Stimulated activated CD4-positive, alpha-beta T cell treated with anti-CD3 and anti-CD28 coated beads, Interleukin-4, amount 100 ng/mL, for 1 hour (primary cell): ENCODE measurements at regions not wholly inside any gene's neighbourhood (a gene's known extent, or its start where the extent isn't known, plus 50 kb on each side); places are given as distances from the start of the nearest gene placed in this dataset.
"Not testable (repeated sequence)": the region's sequence is repeated elsewhere in the genome, so short reads cannot be mapped to it uniquely, and the experiment has no call there.

Experiments used
- DNase-seq: peaks from one replicate; pipeline ENCODE4 v3.0.0-alpha.2; 2020

DNA sequence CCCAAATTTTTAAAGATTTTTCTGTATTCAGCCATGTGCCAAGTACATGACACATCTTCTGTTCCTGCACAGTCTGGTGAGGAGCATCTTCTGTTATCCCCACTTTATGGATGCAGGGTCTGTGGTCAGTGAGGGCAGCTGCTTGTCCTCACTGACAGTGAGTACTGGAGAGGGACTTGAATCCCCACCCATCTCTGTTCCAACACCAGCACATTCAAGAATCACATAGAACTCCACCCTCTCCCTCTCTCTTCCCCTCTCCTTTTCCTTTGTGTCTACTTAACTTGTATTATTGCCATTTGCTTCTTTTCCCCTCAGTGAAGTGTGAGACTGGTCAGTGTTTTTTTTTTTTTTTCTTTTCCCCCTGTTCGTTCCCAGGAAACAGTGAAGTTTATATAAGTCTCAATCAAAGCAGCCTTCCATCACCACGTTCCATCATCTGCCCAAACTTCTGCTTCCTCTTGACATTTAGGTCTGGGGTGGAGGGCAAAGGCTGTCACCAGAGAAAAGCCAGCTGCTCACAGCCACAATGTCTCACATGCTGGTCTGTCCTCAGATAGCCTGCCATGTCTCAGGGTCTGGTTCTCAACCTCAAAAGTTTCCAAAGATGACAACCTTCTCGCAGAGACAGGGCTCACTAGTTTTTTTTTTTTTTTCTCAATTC lies 110.0 kb upstream of the SSTR4 start:
- DNase-seq = no peak

DNA sequence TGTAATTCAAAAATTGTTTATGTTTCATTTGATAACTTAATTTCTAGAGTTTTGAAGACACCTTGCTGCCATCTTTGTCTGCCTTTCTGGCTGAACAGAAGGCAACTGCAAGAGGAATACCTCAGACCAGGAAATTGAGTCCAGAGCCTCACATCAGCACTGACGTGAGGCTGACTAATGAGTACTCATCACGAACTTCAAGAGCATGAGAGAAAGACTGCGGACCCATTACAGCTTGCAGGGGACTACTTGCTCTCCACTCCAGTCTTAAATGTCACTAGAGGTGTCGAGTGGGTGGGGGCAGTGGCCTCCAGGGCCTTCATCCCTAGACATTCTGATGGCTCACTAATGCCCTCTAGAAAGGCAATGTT lies 109.5 kb upstream of the SSTR4 start:
- no peak for DNase-seq

DNA sequence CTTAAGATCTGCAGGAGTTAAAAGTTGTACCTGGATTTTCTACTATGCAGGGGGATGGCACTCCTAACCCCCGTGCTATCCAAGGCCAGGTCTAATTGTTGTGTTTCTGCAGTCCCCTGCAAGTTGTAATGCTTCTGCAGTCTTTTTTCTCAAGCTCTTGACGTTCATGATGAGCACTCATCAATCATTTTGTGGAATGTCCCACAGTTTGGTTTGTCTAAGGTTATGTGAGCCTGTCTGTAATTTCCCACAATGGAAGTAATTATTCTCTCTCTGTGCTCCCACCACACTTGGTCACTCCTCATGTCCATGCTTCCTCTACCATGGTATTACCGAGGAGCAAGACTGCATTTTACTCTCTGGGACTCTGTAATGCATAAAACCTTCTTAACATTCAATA lies 107.6 kb upstream of the SSTR4 start:
- no peak for DNase-seq

DNA sequence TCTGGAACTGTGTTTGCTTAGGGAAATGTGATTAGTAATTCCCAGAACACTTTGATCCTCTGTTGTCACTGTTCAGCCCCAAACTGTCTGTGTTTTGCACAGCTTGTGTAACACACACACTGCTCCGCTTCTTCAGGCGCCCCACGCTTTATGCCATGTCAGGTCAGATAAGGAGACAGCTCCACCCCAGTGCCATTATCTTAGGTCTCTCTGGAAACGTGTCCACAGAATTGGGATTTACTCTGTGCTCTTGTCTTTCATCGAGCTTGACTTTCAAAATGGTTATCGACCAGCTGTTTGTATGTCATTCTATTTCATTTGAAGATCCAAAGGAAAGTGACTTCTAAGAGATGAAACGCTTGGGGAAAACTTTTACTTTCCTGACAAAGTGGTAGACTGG lies 106.4 kb upstream of the SSTR4 start:
- DNase-seq = no peak

DNA sequence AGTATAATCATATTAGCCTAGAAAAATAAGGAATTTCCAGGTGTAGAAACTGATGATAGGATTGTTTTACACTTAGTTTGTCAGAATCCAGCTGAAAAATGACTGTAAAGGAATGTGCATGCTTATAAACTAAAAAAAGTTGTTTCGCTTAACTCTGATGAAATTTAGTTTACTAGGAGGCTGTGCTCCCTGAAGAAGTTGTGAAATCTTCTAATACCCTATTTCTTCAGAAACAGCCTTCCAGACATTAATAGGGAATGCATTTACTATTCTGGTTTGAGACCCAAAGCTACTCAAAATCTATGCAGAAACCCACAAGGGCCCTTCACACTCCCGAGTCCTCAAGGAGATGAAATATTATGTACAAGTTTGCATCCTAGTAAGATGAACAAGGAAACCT lies 105.5 kb upstream of the SSTR4 start:
- no peak for DNase-seq

DNA sequence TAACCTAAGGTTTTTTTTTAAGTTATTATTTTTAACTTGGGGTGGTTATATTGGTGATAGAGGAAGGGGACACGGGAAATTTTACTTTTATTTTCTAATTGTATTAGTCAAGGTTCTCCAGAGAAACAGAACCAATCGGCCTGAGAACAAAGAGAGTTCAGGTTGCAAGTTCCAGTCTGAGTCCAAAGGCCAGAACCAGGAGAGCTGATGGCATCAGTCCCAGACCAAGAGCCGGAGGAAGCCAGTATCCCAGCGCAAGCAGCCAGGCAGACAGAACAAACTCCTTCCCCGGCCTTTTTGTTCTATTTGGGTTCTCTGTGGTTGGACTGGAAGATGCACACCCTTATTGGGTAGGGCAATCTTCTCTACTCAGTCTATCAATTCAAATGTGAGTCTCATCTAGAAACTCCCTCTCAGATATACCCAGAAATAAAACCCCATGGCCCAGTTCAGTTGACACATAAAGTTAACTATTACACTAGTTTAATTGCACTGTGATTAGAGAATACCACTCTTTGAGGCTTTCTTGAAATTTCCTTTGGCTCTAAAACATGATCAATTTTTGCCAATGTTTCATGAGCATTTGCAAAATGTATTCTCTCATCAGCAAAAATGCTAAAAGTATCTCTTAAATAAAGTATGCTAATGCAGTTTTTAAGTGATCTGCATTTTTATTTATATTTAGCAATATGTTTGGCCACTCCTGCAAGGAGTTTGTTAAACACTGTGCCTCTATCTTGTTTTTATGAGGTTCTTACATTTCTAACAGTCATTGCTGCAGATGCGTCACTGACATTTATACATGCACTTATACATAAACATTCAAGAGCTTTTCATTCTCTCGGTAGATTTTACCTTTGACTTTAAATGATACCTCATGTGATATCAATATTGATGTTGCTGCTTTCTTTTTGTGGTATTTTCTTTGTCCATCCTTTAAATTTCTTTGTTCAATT lies 103.2 kb upstream of the SSTR4 start:
- no peak for DNase-seq

DNA sequence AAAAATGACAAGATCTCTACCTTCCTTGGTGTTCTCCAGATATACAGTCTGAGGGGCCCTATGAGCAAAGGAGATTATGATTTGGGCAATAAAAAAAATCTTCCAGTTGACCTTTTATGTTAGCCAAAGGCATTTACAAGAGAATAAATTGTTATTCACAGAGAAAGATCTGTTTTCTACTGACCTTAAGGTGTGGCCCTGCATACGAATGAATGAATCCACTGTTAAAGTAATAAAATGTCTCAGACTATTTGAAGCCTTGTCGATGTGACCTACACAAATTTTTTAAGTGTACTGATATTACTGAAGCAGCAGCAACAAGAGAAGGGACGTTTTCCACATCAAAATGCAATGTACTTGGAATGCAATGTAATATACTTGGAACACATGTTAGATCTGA lies 95.9 kb upstream of the SSTR4 start:
- no peak for DNase-seq

DNA sequence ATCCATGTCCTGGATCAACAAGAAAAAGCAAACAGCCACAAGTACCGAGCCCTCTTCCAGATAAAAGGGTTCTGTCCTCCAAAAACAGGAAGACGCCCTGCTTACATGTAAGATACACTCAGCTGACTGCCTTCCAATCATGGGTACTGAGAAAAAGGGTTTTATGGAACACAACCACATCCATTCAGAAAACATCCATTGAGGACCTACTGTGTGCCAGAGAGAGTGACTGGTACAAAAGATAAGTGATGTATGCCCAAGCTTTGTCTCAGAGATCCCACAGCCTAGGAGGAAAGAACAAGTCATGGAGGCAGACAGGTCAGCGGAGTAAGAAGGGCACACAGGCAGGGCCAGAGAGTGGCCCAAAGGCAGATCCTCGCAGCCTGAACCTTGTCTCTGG lies 94.8 kb upstream of the SSTR4 start:
- DNase-seq = no peak

DNA sequence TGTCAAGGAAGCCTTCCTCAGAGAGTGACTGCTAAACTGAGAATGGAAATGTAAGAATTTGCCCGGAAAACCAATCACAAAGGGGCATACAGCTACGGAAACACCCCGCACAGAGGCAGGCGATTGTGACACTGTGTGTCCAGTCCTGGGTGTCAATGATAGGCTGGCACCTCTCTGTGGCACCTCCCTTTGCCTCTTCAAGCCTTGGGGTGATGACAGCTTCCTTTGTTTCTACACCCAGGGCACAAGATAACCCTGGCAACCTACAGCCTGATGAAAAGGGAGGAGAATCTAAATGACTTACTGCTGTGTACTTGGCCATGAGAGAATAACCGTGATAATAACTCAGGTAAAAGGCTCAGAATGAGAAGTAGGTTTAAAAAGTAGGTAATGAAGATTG lies 93.6 kb upstream of the SSTR4 start:
- no peak for DNase-seq

DNA sequence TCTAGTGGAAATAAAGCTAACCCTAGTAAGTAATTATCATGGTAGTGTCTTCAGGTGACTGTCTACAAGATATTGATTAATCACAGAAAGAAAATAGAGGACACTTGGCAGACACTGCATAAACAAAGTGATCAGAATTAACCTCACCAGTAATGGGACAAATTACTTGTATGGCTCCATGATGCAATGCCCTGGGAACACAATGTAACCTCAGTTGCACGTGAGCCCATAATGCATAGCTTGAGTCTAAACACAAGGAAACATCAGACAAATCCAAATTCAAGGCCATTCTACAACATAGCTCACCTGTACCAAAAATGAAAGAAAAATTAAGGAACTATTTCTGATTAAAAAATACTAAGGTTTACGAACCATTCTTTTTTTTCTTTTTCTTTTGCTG lies 92.4 kb upstream of the SSTR4 start:
- no peak for DNase-seq

DNA sequence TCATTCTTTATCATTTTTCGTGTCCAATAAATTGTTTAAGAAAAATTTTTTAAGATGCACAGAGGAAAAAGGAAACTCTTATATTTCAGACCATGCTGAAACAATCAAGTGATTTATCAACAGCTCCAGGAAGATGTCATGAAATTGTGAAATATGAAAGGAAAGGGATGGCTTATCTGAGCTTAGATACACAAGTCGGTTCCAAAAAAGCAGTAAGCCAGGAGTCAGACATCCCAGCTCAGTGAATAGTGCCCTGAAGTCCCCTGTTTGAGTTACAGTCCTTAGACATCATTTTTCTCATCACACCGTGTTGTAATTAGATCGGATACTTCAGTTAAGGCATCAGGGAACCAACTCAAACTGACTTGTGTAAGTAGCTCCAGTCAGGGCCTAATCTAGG lies 91.0 kb upstream of the SSTR4 start:
- DNase-seq = no peak

DNA sequence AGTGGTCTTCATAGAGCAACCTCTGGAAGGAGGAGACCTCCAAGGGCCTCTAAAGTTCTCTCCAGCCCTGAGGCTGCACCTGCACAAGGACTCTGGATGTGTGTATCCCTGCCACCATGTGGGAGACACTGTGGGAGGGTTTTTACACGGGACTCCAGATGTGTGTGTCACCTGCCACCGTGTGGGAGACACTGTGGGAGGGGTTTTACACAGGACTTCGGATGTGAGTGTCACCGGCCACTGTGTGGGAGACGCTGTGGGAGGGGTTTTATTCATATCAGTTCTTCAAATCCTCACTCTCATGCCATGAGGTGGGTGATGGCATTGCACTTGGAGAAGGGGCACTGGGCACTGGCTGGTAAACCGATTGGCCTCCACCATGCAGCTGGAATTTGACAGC lies 90.2 kb upstream of the SSTR4 start:
- no peak for DNase-seq

DNA sequence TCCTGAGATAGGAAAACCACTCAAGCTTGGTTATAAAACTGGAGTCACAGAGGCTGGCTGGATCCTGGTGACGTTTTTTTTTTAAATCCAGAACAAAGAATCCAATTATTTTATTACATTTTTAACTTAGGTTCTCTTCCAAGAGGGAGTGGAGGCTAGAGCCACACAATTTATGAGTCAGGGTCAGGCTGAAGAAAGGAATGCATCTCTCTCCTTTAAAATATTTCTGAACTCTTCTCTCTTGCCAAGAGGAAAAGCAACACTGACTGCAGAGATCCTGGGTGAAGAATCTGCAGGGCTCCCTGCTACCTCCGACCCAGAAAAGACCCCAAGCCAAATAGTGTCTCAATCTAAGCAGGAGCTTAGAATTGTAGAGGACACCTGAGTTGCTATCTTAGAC lies 88.5 kb upstream of the SSTR4 start:
- DNase-seq = no peak

DNA sequence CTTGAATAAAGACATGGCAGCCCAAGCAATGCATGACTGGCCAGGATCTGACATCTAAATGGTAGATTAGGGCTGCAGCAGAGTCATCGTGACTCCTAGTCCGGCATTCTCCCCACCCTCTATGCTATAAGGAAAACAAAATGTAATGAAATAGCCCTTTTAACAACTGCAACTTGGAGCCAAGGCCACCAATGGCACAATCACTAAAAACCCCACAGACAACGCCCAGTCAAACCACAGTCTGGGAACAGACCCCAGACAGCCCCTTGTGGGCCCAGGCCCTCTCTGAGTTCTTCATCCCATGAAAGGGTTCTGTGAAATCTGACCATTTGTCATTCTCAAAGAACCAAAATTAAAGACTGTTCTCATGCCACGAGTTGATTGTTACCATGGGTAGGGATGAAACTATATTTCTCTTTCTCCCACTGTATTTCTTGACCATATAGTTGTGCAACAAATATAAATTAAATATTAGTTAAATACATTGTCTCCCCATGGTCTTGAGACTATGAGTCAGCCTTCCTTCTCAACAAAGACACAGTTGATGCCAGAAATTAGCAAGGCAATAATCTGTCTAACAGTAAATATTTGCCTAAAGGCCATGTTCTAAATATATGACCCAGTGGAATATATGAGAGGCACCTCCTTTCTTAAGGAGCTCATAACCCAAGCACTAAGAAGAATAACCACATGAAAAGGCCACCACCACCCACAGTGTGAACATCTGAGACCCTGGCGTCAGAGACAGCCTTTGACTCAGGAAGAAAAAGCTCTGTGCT lies 85.6 kb upstream of the SSTR4 start:
- DNase-seq = no peak

DNA sequence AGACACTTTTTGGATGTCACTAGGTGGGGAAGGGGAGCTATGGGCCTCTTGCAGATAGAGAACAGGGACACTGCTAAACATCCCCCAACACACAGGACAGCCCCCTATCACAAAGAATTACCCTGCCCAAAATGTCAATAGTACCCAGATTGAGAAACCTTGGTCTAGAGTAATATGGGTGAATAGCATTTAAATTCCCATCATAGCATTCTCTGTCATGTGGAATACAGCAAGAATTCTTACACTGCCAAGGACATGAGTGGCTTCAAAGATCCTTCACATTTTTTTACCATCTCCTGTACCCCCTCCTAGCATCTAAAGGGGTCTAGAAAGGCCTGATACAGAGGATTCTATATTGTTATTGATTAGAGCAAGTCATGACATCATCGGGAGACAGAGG lies 83.1 kb upstream of the SSTR4 start:
- DNase-seq = no peak

DNA sequence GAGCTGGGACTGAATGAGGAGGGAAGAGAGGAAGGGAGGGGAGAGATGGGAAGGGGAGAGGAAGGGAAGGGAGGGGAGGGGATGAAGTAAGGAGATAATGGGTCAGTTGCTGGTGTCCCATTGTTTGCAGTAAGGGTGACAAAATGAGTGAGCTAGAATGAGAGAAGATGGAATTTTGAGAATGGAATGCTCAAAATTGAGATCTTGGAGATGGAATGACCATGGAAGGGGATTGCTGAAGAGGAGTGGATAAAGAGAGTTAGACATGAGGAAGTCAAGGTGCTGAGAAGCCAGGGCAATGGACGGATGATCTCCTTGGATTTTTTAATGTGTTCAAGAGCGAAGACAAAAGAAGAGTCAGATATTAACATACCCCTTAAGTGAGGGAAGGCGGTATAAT lies 80.5 kb upstream of the SSTR4 start:
- no peak for DNase-seq

DNA sequence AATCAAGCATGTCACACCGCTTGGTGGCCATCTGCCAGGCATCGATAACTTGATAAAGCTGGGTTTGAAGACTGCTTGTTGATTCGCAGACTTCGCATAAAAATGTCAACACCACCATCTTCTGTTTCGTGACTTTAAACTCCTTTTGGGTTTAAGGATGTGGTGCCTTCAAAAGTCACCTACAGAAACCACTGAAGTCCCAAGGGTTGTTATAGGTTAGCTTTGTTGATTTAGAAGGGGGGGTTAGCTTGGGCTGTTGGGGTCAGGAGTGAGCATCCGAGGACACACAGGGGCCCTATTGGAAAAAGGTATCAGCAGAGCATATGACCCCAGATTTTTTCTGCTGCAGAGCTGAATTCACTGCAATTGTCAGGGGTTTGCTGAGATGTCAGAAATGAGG lies 76.7 kb upstream of the SSTR4 start:
- no peak for DNase-seq

DNA sequence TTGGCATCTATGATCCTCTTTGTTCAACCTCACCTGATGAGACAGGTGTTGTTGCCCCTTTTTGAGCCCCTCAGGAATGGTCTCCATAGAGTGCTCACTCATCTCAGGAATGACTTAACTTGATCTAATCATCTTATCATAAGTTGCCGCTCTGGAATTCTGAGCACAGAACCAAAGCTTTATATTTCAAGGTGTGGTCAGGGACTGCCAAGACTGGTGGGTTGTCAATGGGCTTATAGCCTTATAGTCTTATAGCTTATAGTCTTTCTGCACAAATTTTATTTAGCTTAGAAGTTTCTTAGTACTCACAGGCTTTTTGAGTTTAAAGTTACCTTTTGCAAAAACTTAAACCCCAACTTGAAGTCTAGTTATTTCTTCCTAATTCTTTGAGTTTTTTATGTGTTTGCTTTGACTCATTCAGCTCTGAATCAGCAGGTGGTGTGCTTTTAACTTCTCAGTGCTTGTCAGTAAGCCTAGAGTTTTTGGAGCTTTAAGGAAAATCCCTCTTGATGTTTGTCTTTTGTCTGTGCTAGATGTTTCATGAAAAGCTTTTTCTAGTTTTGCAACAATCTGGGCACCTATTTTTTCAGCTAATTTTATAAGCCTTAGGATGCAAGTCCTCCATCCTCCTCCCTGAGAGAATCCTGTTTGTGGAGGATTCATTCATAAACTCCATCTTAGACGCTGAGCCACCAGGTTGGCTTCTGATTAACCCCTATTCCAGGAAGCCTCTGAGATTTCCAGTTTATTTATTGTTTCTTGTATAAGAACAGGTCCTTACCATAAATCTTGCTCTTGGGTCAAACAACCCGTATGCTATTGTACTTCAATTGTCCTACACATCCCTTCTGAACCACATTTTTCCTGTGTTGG lies 72.3 kb upstream of the SSTR4 start:
- DNase-seq = no peak

DNA sequence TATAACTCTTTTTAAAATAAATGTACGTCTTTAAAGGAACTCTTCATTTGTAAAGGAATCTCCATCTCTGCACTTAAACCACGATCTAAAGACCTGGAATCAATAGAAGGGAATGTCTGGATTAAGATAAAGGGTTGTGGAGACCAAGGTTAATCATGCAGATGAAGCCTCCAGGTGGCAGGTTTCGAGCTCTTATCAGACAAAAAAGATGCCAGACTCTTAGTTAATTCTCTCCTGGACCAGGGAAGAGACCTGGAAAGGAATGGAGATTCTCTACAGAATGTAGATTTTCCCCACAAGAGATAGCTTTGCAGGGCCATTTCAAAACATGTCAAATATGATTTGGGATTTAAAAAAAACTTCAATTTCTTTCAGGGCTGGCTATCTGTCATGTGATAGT lies 71.5 kb upstream of the SSTR4 start:
- no peak for DNase-seq

DNA sequence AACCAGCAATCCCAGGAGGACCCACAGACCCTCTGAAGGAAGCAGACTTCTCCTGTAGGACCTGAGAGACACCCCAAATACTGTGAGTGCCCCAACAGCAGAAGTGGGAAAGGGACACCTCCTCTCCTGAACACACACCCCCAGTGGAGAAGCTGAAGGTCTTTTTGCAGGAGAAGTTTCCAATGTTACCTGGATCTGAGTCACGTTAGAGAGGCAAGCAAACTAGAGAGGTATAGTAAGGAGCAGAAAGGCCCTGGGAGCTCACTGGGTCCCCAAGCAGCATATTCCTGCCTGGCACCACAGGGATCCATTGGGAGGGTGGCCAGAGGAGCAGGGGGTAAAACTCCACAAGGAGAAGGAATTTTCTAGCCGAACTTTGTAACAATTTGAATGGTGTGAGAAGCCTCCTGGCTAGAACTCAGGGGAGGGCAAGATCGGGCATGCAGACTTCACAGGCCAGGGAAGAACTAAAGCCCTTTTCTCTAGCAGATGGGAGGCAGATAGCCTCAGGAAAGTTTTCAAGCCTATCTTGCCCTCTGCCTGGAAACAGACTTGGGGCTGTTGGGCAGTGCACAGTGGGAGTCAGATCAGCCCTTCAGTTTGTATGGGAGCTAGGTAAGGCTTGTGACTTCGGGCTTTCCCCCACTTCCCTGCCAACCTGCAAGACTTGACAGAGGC lies 68.2 kb upstream of the SSTR4 start:
- no peak for DNase-seq

DNA sequence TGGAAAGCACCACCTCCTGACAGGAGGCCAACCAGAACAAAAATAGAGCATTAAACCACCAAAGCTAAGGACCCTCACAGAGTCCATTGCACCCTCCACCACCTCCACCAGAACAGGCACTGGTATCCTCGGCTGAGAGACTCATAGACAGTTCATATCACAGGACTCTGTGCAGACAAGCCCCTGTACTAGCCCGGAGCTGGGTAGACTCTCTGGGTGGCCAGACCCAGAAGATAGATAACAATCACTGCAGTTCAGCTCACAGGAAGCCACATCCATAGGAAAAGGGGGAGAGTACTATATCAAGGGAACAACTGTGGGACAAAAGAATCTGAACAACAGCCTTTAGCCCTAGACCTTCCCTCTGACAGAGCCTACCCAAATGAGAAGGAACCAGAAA lies 67.4 kb upstream of the SSTR4 start:
- not testable (repeated sequence) for DNase-seq

DNA sequence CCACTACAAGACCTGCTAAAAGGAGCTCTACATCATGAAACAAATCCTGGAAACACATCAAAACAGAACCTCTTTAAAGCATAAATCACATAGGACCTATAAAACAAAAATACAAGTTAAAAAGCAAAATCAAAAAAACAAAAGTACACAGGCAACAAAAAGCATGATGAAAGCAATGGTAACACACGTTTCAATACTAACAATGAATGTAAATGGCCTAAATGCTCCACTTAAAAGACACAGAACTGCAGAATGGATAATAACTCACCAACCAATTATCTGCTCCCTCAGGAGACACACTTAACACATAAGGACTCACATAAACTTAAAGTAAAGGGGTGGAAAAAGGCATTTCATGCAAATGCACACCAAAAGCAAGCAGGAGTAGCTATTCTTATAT lies 66.1 kb upstream of the SSTR4 start:
- not testable (repeated sequence) for DNase-seq
